NCI-H1436 treated with DMSO at 0.1 percent for 48 hours (cell line): ENCODE measurements at regions not wholly inside any gene's neighbourhood (a gene's known extent, or its start where the extent isn't known, plus 50 kb on each side); places are given as distances from the start of the nearest gene placed in this dataset.
"Not testable (repeated sequence)": the region's sequence is repeated elsewhere in the genome, so short reads cannot be mapped to it uniquely, and the experiment has no call there.

Source experiments
- DNase-seq: peaks from one replicate; lab custom pipeline; 2025; lab: John Stamatoyannopoulos, UW

DNA sequence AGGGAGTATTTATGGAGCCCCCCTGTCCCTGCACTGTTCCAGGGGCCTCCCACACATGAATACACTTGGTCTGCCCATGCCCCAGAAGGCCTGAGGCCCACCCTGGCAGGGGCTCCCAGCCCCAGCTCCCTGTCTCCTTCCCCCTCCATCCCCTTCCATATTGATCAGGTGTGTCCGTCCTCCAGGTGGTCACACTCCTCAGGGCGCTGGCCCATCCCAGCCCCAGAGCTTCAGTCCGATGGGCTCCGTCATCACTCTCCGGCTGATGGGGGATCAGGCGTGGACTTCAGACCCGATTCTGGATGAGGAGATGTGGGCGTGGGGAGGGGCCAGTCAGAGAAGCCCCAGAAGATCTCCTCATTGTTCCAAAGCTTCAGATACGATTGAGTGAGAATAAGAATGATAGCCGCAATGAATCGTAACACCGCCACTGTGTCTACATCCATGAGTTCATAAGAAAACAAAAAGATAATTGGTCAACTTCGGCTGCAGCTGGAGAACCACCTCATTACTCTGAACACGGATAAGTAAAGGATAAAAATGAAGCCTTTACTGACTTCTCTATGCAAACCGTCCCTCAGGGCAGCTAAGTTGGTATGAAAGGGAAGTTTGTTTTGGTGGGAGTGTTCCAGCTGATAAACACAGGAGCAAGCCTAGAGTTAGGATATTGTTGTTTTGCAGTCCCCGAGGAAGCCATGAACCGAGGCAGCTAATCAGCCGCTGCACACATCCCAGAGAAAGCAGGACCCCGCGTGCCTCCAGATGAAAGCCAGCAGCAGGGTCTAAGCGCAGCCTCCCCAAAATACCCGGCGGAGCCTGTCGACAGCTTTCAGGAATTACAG lies 279.5 kb downstream of the NDUFA10 start:
- DNase-seq: no peak

DNA sequence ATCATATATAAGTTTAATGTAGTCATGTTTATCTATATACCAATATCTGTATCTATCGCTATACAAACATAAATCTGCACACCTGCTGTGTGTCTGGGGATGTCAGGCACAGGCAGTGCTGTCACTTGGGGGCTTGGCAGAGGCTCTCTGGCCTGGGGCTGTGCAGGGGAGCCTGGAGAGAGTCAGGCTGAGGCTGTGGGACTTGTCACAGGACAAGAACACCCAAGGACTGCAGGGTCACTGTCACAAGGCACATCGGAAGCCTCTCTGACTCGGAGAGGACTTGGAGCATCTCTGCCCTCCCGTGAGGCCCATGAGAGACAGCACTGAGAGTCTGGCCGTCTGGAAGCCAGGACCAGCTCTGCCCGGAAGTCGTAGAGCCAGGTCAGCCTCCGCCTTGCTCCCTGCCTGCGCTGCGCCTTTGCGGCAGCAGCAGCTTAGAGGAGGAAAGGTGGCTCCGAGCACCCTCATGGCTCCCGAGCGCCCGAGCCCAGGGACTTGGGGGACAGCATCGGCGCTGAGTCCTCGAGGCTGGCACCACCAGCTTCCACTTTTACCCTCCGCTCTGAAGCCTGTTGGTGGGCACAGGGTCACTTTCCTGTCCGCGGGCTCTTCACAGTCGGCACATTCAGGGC lies 280.3 kb downstream of the NDUFA10 start:
- no peak for DNase-seq

DNA sequence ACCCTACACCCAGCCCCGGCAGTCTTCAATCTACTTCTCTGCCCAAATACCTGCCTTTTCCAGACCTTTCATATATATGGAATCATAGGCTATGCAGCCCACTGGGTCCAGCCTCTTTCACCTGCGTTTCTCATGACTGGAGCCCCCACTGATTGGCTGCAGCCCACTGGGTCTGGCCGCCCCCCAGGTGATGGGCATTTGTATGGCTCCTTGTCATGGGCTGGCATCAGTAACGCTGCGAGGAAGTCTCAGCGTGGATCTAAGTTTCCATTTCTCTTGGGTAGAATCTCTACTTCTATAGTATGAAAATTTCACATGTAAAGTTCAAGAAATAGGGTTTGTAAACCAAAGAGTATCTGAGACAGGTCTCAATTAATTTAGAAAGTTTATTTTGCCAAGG lies 281.9 kb downstream of the NDUFA10 start:
- DNase-seq: no peak

DNA sequence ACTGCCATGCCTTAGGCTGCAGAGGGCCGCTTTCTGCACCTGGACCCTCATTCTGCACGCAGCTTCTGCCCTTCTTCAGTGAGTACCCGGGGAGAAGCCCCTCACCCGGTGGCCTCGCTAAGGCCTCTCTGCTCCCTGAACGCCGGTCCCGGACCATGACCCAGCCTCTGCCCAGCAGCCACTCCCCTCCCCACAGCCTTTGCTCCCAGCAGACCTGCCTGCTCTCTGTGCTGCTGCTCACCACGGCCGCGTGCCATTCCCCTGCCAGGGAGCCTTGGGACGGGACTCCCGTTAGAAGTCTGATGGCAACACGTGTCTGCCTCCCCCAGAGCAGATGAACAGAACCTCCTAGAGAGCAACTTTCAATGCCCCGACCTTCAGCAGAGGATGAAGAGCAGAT lies 282.8 kb downstream of the NDUFA10 start:
- no peak for DNase-seq

DNA sequence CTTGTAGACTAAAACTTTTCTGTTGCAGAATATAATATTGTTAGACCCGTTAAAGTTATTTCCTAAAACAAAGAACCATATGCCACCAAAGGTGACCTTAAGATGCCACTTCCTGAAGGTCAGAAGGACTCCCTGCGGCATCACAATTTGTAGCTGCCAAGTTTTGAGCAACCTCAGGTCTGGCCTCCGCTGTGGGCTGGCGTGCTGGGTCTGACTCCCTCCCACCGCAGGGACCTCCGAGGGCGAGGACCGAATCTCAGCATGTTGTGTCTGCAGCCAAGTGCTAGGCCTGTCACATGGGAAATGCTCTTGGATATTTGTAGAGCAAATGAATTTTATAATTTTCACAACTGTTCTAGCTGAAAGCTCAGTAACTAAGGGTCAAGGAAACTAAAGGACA lies 285.9 kb downstream of the NDUFA10 start:
- no peak for DNase-seq

DNA sequence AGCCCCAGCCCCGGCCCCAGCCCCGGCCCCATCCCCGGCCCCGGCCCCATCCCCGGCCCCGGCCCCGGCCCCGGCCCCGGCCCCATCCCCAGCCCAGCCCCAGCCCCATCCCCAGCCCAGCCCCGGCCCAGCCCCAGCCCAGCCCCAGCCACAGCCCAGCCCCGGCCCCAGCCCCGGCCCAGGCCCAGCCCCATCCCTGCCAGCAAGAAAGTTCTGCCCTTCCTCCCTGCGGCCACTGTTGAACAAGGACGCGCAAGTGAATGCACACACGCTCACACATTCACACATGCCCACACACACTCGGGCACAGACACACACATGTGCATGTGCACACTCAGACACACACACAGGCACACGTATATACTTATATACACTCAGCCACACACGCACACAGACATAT lies 287.0 kb downstream of the NDUFA10 start:
- DNase-seq: no peak

DNA sequence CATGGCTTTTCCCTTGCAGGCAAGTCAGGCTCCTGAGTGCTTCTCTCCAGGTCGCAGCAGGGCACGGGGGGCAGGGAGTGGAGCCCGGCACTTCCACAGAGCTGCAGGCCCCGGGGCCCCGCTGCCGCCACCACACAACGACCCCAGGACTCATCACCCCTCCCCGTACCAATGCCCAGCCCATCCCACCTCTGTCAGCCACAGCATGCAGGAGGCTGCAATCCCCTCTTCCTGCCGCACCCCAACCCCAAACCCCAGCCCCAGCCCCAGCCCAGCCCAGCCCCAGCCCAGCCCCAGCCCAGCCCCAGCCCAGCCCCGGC lies 288.0 kb downstream of the NDUFA10 start:
- DNase-seq: no peak

DNA sequence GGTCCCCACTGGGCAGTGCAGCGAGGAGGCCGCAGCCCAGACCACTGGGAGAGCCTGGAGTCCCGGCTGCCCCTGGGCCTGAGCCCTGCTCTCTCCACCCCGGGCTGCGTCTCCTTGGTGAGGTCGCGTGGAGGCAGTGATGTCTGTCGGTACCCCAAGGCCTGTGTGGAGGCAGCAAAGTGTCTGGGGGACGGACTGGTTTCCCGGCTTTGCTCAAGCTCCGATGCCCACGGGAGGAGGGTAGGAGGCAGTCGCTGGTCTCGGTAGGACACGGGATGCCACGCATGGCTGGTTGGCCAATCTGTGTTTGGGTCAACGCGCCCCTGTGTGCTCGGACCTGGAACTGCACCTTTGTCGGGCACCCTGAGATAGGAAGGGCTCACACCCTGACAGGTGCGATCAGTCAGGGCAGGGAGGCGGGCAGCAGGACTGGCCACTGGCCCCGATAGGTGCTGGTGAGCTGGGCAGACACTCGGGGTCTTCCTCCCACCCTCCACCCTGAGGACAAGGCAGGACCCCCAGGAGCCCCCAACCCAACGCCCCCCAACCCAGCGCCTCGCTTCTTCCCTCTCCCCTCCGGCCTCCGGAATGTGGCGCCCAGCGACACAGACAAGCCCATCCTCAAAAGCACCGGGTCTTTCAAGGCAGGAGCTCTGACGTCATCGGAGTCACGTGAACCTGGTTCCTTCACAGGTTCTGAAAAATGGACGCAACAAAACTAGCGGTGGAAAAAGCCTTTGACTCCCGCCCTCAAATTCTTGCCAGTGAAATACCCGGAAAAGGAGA lies 288.6 kb downstream of the NDUFA10 start:
- DNase-seq: no peak

DNA sequence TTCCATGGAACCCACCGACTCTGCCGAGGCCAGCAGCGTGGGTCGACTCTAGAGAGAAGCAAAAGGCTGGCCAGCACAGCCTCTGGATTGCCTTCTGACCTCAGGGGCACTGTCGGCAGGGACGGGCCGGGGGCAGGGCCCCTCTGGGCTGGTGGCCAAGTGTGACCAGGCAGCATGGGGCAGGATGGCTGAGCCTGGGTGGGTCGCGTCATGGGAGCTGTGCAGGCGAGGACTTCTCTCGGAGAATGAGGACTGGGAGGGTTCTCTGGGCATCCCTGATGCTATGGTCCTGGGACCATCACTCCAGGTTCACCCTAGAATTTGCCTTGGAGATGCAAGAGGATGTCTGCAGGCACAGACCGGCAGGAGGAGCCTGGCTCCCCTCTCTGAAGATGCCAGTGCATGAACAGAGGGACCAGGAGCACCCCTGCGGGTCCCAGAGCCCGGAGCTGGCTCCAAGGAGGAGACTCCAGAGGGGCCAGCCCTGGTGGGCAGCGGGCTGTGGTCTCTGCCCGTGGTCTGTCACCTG lies 289.2 kb downstream of the NDUFA10 start:
- no peak for DNase-seq

DNA sequence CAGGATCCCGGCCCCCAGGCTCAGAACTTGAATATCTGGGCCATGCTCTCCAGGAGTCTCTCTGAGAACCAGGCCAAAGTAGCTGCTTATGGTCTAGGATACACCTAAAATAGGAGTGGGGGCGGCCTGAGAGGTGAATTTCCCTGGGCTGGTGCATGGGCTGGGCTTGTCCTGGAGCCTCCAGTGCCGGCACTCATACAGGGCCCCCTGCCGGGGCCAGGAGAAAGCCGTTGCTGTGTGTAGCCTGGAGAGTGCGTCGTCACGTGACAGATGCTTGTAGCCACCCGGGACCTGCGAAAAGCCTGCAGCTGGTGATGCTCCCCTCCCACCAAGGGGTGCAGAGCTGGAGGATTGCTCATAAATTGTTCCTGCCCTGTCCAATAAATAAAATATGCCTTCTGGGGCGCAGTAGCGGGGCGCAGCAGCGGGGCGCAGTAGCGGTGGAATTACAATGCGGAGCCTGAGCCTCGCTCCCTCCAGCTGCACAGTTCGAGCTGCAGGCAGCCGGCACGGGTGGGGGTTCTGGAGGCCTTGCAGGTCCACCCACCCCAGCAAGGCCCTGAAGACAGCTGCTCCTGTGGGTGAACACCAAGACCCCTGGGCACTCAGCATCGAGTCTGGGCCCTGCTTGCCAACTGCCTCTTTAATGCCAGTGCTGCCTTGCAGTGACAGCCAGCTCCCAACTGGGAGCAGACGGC lies 289.9 kb downstream of the NDUFA10 start:
- DNase-seq: no peak

DNA sequence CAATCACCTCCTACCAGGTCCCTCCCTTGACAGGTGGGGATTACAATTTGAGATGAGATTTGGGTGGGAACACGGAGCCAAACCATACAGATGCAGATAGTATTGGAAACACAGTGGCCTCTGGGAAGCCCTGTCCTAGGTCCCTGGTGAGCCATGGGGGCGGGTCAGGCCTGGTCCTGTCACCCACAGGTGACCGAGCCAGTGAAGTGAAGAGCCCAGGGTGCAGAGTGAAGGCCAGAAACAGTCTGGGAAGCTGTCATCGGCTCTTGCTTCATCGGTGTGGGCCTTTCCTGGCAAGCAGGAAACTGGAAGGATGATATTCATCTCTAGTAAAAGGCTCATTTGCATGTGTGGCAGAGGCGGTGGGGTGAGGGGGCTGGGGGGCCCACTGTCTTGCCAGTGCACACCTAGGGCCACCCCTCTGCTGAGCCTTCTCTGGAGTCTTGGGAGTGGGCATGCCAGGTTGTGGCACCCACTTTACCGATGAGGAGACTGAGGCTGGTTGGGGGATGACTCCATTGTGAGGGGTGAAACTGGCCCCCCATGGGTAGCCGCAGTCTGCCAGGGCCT lies 290.6 kb downstream of the NDUFA10 start:
- DNase-seq: no peak

DNA sequence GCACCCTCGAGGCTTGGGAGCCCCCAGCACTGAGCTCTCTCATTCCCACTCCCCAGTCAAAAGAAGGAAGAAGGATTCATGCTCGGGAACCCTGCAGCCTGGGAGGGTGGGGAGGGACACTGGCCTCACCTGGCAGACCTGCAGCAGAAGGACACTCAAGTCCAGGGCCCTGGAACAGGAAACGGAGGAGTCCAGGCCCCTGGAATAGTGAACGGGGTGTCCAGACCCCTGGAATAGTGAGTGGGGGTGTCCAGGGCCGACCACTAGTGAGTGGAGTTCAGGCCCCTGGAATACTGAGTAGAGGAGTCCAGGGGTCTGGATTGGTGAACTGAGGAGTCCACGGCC lies 292.5 kb downstream of the NDUFA10 start:
- no peak for DNase-seq

DNA sequence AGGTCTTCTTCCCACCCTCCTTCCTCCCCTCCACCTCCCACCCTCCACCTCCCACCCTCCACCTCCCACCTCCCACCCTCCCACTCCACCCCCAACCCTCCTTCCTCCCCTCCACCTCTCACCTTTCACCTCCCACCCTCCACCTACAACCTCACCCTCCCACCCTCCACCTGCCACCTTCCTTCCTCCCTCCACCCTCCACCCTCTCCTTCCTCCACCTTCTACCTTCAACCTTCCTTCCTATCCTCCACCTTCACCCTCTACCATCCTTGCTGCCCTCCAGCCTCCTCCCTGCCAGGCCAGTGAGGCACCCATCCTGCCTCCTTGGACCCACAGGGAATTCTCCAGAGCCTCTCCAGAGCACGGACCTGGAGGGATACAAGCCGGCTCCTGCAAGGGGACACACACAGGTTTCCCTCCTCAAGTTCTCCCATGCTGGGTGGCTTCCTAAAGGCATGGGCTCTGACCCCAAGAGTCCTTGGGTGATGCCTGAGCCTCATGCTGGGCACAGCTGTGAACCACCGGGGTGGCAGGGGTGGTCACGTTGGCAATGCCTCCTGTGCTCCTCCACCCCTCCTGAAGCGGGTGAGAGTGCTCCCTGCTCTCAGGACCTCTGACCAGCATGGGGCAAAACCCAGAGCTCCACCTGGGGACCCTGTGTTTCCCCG lies 293.0 kb downstream of the NDUFA10 start:
- DNase-seq: no peak

DNA sequence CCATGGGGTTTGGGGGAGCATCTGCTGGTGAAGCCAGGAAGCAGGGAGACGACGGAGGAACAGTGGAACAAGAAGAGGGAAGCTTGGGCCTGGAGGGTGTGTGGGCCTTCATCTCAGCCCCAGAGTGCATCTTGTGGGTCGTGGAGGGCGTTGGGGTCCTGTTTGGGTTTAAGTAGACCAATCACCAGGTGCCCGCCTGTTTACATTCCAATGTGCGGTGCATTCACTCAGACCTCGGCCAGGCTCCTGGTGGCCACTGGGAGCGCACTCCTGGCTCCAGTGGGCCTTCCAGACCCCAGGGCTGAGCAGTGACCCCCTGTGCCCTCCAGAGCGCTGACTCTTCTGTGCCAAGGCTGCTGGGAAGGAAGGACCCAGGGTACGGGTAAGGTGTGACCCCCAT lies 293.7 kb downstream of the NDUFA10 start:
- DNase-seq: no peak

DNA sequence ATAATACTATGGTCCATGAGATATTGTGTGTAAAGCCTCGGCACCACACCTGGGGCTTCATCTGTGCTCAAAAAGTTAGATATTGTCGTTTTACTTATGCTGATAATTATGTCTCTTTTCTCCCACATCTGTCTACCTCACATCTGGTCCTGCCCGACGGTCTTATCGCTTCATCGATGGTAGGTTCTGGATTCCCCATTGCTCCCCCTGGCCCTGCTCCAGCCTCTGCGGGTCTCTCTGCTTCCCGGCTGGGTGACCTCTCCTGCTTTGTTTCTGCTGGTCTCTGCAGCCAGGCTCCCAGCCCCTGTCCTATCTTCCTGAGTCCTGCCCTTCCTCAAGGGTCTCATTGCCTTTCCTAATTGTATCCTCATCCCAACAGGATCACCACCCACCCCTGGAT lies 294.2 kb downstream of the NDUFA10 start:
- DNase-seq: no peak

DNA sequence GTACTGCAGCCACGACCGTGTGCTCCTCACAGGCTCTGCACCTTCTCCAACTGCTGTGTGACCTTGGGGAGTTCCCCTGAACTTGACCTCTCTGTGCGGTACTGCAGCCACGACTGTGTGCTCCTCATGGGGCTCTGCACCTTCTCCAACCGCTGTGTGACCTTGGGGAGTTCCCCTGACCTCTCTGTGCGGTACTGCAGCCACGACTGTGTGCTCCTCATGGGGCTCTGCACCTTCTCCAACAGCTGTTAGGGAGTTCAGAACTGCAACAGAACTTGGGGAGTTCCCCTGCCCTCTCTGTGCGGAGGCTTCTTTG lies 294.6 kb downstream of the NDUFA10 start:
- DNase-seq: not testable (repeated sequence)

DNA sequence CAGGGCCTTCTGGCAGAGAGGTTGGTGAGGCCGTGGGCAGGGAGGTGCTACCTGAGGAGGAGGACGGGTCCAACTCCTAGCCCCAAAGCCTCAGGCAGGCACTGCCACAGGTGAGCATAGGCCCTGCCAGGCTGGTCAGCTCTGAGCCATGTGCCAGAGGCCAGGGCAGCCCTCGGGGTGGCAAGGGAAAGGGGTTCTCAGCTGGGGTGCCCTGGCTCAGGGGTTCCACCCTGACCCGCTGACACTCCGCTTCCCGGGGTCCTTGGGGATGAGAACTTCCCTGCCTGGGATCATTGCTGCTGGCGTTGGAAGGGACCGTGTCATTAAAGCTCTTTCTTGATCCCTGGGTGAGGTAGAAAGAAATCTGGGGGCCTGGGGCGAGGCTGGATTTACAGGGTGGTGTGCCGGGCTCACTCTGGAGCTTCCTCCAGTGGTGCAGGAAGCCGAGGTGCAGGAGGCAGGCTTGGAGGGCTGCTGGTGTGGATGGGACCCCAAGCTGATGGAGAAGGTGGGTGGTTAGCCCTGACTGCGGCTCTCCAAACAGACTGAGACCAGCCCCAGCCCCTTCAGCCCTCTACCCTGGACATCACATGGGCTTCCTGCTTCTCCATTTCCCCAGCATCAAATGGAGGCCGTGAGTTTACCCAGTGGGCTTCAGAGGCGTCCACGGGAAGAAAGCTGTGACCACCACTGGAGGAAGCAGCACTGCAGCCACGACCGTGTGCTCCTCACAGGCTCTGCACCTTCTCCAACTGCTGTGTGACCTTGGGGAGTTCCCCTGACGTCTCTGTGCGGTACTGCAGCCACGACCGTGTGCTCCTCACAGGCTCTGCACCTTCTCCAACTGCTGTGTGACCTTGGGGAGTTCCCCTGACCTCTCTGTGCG lies 295.2 kb downstream of the NDUFA10 start:
- no peak for DNase-seq

DNA sequence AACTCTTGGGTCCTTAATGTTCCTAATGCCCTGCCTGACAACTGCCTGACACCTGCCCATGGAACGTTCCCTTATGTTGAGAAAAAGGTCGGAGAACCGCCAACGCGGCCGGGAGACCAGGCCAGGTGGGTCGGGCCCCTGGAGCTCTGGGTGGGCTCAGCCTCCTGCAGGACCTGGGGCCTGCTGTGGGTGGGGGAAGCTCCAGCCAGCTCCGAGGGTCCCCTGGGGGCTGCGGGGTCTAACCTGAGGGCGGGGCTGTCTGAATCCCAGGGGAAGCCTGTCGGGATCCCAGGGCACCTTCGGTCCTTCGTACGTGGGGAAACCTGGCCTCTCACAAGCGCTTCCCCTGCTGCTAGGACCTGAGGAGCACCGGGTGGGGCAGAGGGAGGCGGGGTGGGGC lies 296.0 kb downstream of the NDUFA10 start:
- DNase-seq: no peak

DNA sequence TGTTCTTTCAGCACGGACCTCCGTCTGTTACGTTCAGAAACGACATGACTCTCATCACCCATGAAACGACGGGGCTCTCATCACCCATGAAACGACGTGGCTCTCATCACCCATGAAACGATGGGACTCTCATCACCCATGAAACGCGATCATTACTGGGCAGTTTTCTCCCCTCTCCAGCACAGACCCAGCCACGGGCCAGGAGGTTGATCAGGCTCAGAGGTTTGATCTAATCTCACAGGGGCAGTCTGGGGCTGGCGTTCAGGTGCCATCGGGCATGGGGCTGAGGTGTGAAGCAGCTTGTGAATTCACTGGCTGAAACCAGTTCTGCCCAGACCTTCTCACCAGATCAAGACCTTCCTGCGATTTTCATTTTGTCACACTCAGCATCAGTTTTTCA lies 296.4 kb downstream of the NDUFA10 start:
- no peak for DNase-seq

DNA sequence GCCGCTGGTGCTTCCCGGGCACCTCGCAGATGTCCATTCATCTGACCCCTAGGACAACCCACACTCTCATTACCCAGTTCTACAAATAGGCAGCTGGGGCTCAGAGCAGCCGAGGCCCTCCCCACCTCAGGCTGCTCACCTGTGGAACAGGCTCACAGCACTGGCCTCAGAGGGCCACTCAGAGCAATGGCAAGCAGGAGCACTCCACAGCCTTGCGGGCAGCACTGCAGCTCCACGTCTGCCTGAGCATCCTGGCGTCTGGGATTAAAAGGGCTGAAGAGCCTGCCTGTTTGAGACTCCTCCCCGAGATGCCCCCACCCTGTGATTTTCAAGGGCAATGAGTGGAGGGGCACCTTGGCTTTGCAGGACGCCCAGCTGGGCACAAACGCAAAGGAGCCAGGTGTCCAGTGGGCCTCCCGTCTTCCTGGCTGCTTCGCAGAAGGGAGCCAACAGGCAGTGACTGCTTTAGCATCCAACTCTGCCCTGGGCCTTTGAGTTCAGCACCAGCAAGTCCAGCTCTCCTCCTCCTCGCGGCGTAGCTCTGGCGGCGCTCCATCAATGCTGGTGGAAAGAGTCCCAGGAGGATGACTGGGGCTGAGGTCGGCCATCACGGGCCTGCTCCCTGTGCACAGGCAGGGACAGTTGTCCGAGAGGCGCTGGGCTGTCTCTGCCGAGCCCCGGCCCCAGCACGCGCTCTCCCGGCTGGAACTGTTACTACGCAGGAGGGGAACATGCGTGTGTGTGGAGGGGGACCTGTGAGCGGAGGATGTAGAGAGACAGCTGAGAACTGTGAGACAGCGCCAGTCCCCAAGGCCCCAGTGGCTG lies 297.2 kb downstream of the NDUFA10 start:
- DNase-seq: no peak
